H9 (cell line): ENCODE measurements at regions not wholly inside any gene's neighbourhood (a gene's known extent, or its start where the extent isn't known, plus 50 kb on each side); places are given as distances from the start of the nearest gene placed in this dataset.

Experiments used
- DNase-seq: peaks from one replicate; pipeline ENCODE4 v3.0.0-alpha.2; 2017
- H2AFZ ChIP-seq: one replicate; pipeline ENCODE4 v1.6.1; 2013; ENCODE audit warnings: mild to moderate bottlenecking, low read length, control low read depth, moderate library complexity
- H2AK5ac ChIP-seq: 2 replicates; pipeline ENCODE4 v1.6.1; 2013; ENCODE audit warnings: low read length, control low read depth, mixed read lengths; ENCODE audit not compliant: insufficient read length
- H2BK120ac ChIP-seq: one replicate; pipeline ENCODE4 v1.6.1; 2013; ENCODE audit warnings: low read depth, mild to moderate bottlenecking, low read length, control low read depth, inconsistent platforms; ENCODE audit not compliant: poor library complexity, severe bottlenecking
- H2BK12ac ChIP-seq: 2 replicates; pipeline ENCODE4 v1.6.1; 2013; ENCODE audit warnings: low read length, control low read depth, mixed read lengths, low read depth; ENCODE audit not compliant: insufficient read length
- H2BK15ac ChIP-seq: 2 replicates; pipeline ENCODE4 v1.6.1; 2013; ENCODE audit warnings: low read depth, low read length, control low read depth
- H2BK20ac ChIP-seq: one replicate; pipeline ENCODE4 v1.6.1; 2013; ENCODE audit warnings: low read depth, mild to moderate bottlenecking, low read length, control low read depth, inconsistent platforms; ENCODE audit not compliant: poor library complexity, severe bottlenecking
- H2BK5ac ChIP-seq: 2 replicates; pipeline ENCODE4 v1.6.1; 2013; ENCODE audit warnings: low read length, control low read depth, mixed read lengths; ENCODE audit not compliant: insufficient read length
- H3K14ac ChIP-seq: 2 replicates; pipeline ENCODE4 v1.6.1; 2013; ENCODE audit warnings: low read length, control low read depth; ENCODE audit not compliant: insufficient read depth
- H3K18ac ChIP-seq: 2 replicates; pipeline ENCODE4 v1.6.1; 2013; ENCODE audit warnings: low read depth, mild to moderate bottlenecking, mixed read lengths, low read length, control low read depth; ENCODE audit not compliant: insufficient read length
- H3K23ac ChIP-seq: 2 replicates; pipeline ENCODE4 v1.6.1; 2013; ENCODE audit warnings: low read length, control low read depth, mixed read lengths, low read depth; ENCODE audit not compliant: insufficient read length
- H3K23me2 ChIP-seq: 2 replicates; pipeline ENCODE4 v1.6.1; 2013; ENCODE audit warnings: low read depth, mild to moderate bottlenecking, mixed read lengths, low read length, control low read depth; ENCODE audit not compliant: insufficient read length, poor library complexity, severe bottlenecking
- H3K27ac ChIP-seq: 2 replicates; pipeline ENCODE4 v1.5.1; 2013; ENCODE audit warnings: low read length, control low read depth, mixed read lengths, low read depth; ENCODE audit not compliant: insufficient read length
- H3K27me3 ChIP-seq: 2 replicates; pipeline ENCODE4 v1.6.1; 2013; ENCODE audit warnings: low read length, control low read depth, inconsistent platforms; ENCODE audit not compliant: insufficient read depth
- H3K4ac ChIP-seq: 2 replicates; pipeline ENCODE4 v1.6.1; 2013; ENCODE audit warnings: low read depth, mild to moderate bottlenecking, control low read depth, inconsistent platforms, low read length, moderate library complexity
- H3K4me1 ChIP-seq: 2 replicates; pipeline ENCODE4 v1.6.1; 2013; ENCODE audit warnings: low read length, control low read depth, inconsistent platforms; ENCODE audit not compliant: insufficient read depth
- H3K4me2 ChIP-seq: 2 replicates; pipeline ENCODE4 v1.6.1; 2013; ENCODE audit warnings: low read length, control low read depth, mixed read lengths; ENCODE audit not compliant: insufficient read length, insufficient read depth
- H3K56ac ChIP-seq: 2 replicates; pipeline ENCODE4 v1.6.1; 2013; ENCODE audit warnings: low read depth, mild to moderate bottlenecking, mixed read lengths, low read length, control low read depth; ENCODE audit not compliant: insufficient read length
- H3K79me1 ChIP-seq: 2 replicates; pipeline ENCODE4 v1.6.1; 2013; ENCODE audit warnings: low read depth, mild to moderate bottlenecking, moderate library complexity, low read length, control low read depth, inconsistent platforms; ENCODE audit not compliant: insufficient read depth, poor library complexity, severe bottlenecking
- H3K79me2 ChIP-seq: 2 replicates; pipeline ENCODE4 v1.6.1; 2013; ENCODE audit warnings: low read length, control low read depth, inconsistent platforms; ENCODE audit not compliant: insufficient read depth
- H3K9ac ChIP-seq: 2 replicates; pipeline ENCODE4 v1.6.1; 2013; ENCODE audit warnings: low read length, control low read depth, mixed read lengths; ENCODE audit not compliant: insufficient read length; ENCODE audit errors: extremely low read depth
- H3K9me3 ChIP-seq: one replicate; pipeline ENCODE4 v1.6.1; 2013; ENCODE audit warnings: low read depth, low read length, inconsistent platforms; ENCODE audit not compliant: control insufficient read depth
- H3T11ph ChIP-seq: one replicate; pipeline ENCODE4 v1.6.1; 2013; ENCODE audit warnings: mild to moderate bottlenecking, low read length, control low read depth, inconsistent platforms
- H4K20me1 ChIP-seq: one replicate; pipeline ENCODE4 v1.6.1; 2013; ENCODE audit not compliant: control insufficient read depth, insufficient read length, insufficient read depth
- H4K5ac ChIP-seq: 2 replicates; pipeline ENCODE4 v1.6.1; 2013; ENCODE audit warnings: low read depth, mild to moderate bottlenecking, mixed read lengths, low read length, control low read depth; ENCODE audit not compliant: insufficient read length
- H4K8ac ChIP-seq: replicated peaks from 2 replicates; pipeline ENCODE4 v1.6.1; 2013; ENCODE audit warnings: low read length, control low read depth, mixed read lengths, low read depth; ENCODE audit not compliant: insufficient read length
- H4K91ac ChIP-seq: 2 replicates; pipeline ENCODE4 v1.6.1; 2013; ENCODE audit warnings: low read depth, mild to moderate bottlenecking, moderate library complexity, mixed read lengths, low read length, control low read depth; ENCODE audit not compliant: insufficient read length
- H3K27ac Mint-ChIP-seq, 3 experiments: 2 replicates in 2 of 3; 3 replicates in 1 of 3; pipeline ENCODE4 v1.8.0; 2020 to 2021; ENCODE audit warnings: mixed read lengths in 3 of 3, mild to moderate bottlenecking in 1 of 3, moderate library complexity in 1 of 3
- H3K27me3 Mint-ChIP-seq: 2 replicates; pipeline ENCODE4 v1.8.0; 2021; ENCODE audit warnings: low read depth, mild to moderate bottlenecking, moderate library complexity, mixed read lengths
- H3K36me3 Mint-ChIP-seq, 3 experiments: 2 replicates in 2 of 3; 3 replicates in 1 of 3; pipeline ENCODE4 v1.8.0; 2020 to 2021; ENCODE audit warnings: low read depth in 3 of 3, mixed read lengths in 3 of 3; ENCODE audit not compliant: insufficient read depth in 1 of 3
- H3K4me1 Mint-ChIP-seq, 2 experiments: 2 replicates each; pipeline ENCODE4 v1.8.0; 2020; ENCODE audit warnings: mixed read lengths in 2 of 2
- H3K4me3 Mint-ChIP-seq, 2 experiments: 2 replicates in 1 of 2; 3 replicates in 1 of 2; pipeline ENCODE4 v1.8.0; 2020 to 2021; ENCODE audit warnings: mild to moderate bottlenecking in 2 of 2, mixed read lengths in 2 of 2, moderate library complexity in 1 of 2
- H3K9me3 Mint-ChIP-seq, 2 experiments: 2 replicates in 1 of 2; 3 replicates in 1 of 2; pipeline ENCODE4 v1.8.0; 2020; ENCODE audit warnings: mild to moderate bottlenecking in 2 of 2, mixed read lengths in 2 of 2, moderate library complexity in 1 of 2
- CTCF ChIP-seq: fragments of 200-600 bp; sonication (generic); conservative IDR thresholded peaks from 3 replicates; pipeline ENCODE4 v1.8.0; 2021; ENCODE audit warnings: antibody characterized with exemption, mild to moderate bottlenecking
- WGBS: extraction: QIAGEN DNeasy Blood & Tissue Kit; methylation state at CpG from one replicate; pipeline ENCODE4 v1.1.7; 2013; ENCODE audit warnings: missing lambda C conversion rate, low lambda C conversion rate, mixed read lengths; ENCODE audit not compliant: insufficient read length; ENCODE audit errors: extremely low coverage; 5-methylcytosine and 5-hydroxymethylcytosine counted together

GRCh38 chr5:102654559-102655349 lies 100.4 kb upstream of the PAM start:
- no peak overlapping the region for H2AFZ ChIP-seq
- no peak overlapping the region for H2BK20ac ChIP-seq
- H2BK15ac ChIP-seq, result no peak overlapping the region
- H3K9ac ChIP-seq, result no peak overlapping the region
- no peak overlapping the region for H3K23ac ChIP-seq
- no peak overlapping the region for H4K5ac ChIP-seq
- no peak overlapping the region for H3K56ac ChIP-seq
- no peak overlapping the region for H2BK120ac ChIP-seq
- no peak overlapping the region for H3T11ph ChIP-seq
- no peak for TF ChIP-seq CTCF
- no peaks in the 10 kb centered on the region for H3K9me3 ChIP-seq
- Mint-ChIP-seq H3K27me3 (no peaks in the 10 kb centered on the region), H3K4me1 (peaks cover 5 to 19% of the 10 kb centered on the region in 2 experiments), H3K4me3 (no peak overlapping the region), H3K36me3 (no peaks in the 10 kb centered on the region), H3K27ac (no peak overlapping the region), H3K9me3 (no peaks in the 10 kb centered on the region)
- H2BK5ac ChIP-seq, result no peak overlapping the region
- H3K23me2 ChIP-seq, result no peaks in the 10 kb centered on the region
- no peaks in the 10 kb centered on the region for H3K4me1 ChIP-seq
- no peak overlapping the region for H3K4me2 ChIP-seq
- no peaks in the 10 kb centered on the region for H3K79me2 ChIP-seq
- H3K4ac ChIP-seq, result no peak overlapping the region
- H3K27me3 ChIP-seq, result no peaks in the 10 kb centered on the region
- no peak overlapping the region for H2BK12ac ChIP-seq
- no peak overlapping the region for H3K27ac ChIP-seq
- no peak for DNase-seq
- H2AK5ac ChIP-seq, result no peak overlapping the region
- WGBS, result no CpG with 5 or more reads among the region's 1 CpG
- no peak overlapping the region for H4K91ac ChIP-seq
- peaks cover 3% of the 10 kb centered on the region for H3K79me1 ChIP-seq
- H4K20me1 ChIP-seq, result no peaks in the 10 kb centered on the region
- H4K8ac ChIP-seq, result no peak overlapping the region
- no peak overlapping the region for H3K14ac ChIP-seq
- H3K18ac ChIP-seq, result no peak overlapping the region
